ENCODE measurements at regions not wholly inside any gene's neighbourhood (a gene's known extent, or its start where the extent isn't known, plus 50 kb on each side); places are given as distances from the start of the nearest gene placed in this dataset.

- TF ChIP-seq ELF4 (IDR thresholded peaks at IDR 0.05) = no peak
- TF ChIP-seq ZNF384 (IDR thresholded peaks at IDR 0.05) = no peak
- TF ChIP-seq BHLHE40 (IDR thresholded peaks at IDR 0.05; ENCODE audit: borderline replicate concordance) = no peak
- no peak for TF ChIP-seq FOXK2 (IDR thresholded peaks at IDR 0.05)
- no peak for TF ChIP-seq TARDBP (IDR thresholded peaks at IDR 0.05)
- TF ChIP-seq ARNT (IDR thresholded peaks at IDR 0.05) = no peak
- TF ChIP-seq SUZ12 (IDR thresholded peaks at IDR 0.05) = no peak
- TF ChIP-seq, protein P1, sequence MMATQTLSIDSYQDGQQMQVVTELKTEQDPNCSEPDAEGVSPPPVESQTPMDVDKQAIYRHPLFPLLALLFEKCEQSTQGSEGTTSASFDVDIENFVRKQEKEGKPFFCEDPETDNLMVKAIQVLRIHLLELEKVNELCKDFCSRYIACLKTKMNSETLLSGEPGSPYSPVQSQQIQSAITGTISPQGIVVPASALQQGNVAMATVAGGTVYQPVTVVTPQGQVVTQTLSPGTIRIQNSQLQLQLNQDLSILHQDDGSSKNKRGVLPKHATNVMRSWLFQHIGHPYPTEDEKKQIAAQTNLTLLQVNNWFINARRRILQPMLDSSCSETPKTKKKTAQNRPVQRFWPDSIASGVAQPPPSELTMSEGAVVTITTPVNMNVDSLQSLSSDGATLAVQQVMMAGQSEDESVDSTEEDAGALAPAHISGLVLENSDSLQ (IDR thresholded peaks at IDR 0.05) = no peak
- TF ChIP-seq FOXA1 (IDR thresholded peaks at IDR 0.05) = no peak
- TF ChIP-seq FOXM1 (IDR thresholded peaks at IDR 0.05; ENCODE audit: borderline replicate concordance) = no peak
- no peak for TF ChIP-seq SP1 (IDR thresholded peaks at IDR 0.05)
- no peak for TF ChIP-seq NFRKB (IDR thresholded peaks at IDR 0.05)
- no peak for TF ChIP-seq L3MBTL2 (conservative IDR thresholded peaks at IDR 0.05)
Observed at GRCh38 chr10:78378192-78378591, 344.5 kb downstream of the RPS24 start.

Data from HEK293T (cell line).